SK-N-MC (cell line): ENCODE measurements at regions not wholly inside any gene's neighbourhood (a gene's known extent, or its start where the extent isn't known, plus 50 kb on each side); places are given as distances from the start of the nearest gene placed in this dataset.

Experiments
- EZH2 ChIP-seq: fragments of 200-600 bp; sonication (generic); IDR thresholded peaks from one replicate; pipeline ENCODE4 v1.6.1; 2017; ENCODE audit warnings: antibody characterized with exemption
- FOXP2 ChIP-seq: optimal IDR thresholded peaks from 2 replicates; pipeline ENCODE3; 2011; ENCODE audit warnings: mild to moderate bottlenecking, moderate library complexity; ENCODE audit not compliant: insufficient read depth; ENCODE audit errors: extremely low read length, control extremely low read depth
- POLR2AphosphoS5 ChIP-seq: IDR thresholded peaks from 2 replicates; pipeline ENCODE4 v1.6.1; 2012; ENCODE audit warnings: mild to moderate bottlenecking, low read depth, low read length, borderline replicate concordance

- TF ChIP-seq EZH2, result no peak
- TF ChIP-seq POLR2AphosphoS5, result no peak
- TF ChIP-seq FOXP2, result no peak
These were observed 151.8 kb upstream of the DHRS4 start for GRCh38 chr14:23801766-23802165.
